Hepatocyte (in vitro differentiated cells): ENCODE measurements at regions not wholly inside any gene's neighbourhood (a gene's known extent, or its start where the extent isn't known, plus 50 kb on each side); places are given as distances from the start of the nearest gene placed in this dataset.
A peak's percentile ranks its signal among the peaks of the same experiment; 100 is the strongest.

Experiments
- DNase-seq: peaks from one replicate; pipeline ENCODE4 v3.0.0-alpha.2; 2016; ENCODE audit warnings: low spot score
- H2AFZ ChIP-seq: fragments of 200-600 bp; sonication (generic); 2 replicates; pipeline ENCODE4 v1.6.0; 2016; ENCODE audit warnings: antibody characterized with exemption, mild to moderate bottlenecking
- H3K27ac ChIP-seq: fragments of 200-600 bp; sonication (generic); 2 replicates; pipeline ENCODE4 v1.5.1; 2016; ENCODE audit warnings: mild to moderate bottlenecking
- H3K27me3 ChIP-seq: fragments of 200-600 bp; sonication (generic); 2 replicates; pipeline ENCODE4 v1.6.1; 2016
- H3K36me3 ChIP-seq: fragments of 200-600 bp; sonication (generic); replicated peaks from 2 replicates; pipeline ENCODE4 v1.5.1; 2016; ENCODE audit warnings: low read depth; ENCODE audit not compliant: insufficient read depth
- H3K4me1 ChIP-seq: fragments of 200-600 bp; sonication (generic); 2 replicates; pipeline ENCODE4 v1.5.1; 2016; ENCODE audit warnings: mild to moderate bottlenecking, moderate library complexity; ENCODE audit not compliant: insufficient read depth
- H3K4me2 ChIP-seq: fragments of 200-600 bp; sonication (generic); 2 replicates; pipeline ENCODE4 v1.6.0; 2016
- H3K4me3 ChIP-seq: fragments of 200-600 bp; sonication (generic); 2 replicates; pipeline ENCODE4 v1.5.1; 2016; ENCODE audit warnings: mild to moderate bottlenecking
- H3K79me2 ChIP-seq: fragments of 200-600 bp; sonication (generic); 2 replicates; pipeline ENCODE4 v1.6.0; 2017; ENCODE audit warnings: mild to moderate bottlenecking
- H3K9me2 ChIP-seq: fragments of 200-600 bp; sonication (generic); replicated peaks from 2 replicates; pipeline ENCODE4 v1.6.0; 2017; ENCODE audit warnings: mild to moderate bottlenecking; ENCODE audit not compliant: insufficient read depth
- H3K9me3 ChIP-seq: fragments of 200-600 bp; sonication (generic); 2 replicates; pipeline ENCODE4 v1.5.1; 2016; ENCODE audit warnings: low read depth, mild to moderate bottlenecking
- H4K20me1 ChIP-seq: fragments of 200-600 bp; sonication (generic); 2 replicates; pipeline ENCODE4 v1.6.0; 2016; ENCODE audit warnings: mild to moderate bottlenecking; ENCODE audit not compliant: insufficient read depth, poor library complexity, severe bottlenecking
- EZH2 ChIP-seq: fragments of 200-600 bp; sonication (generic); IDR thresholded peaks from 2 replicates; pipeline ENCODE4 v1.6.1; 2016; ENCODE audit warnings: antibody characterized with exemption, mild to moderate bottlenecking, borderline replicate concordance
- EZH2phosphoT487 ChIP-seq: fragments of 200-600 bp; sonication (generic); IDR thresholded peaks from one replicate; pipeline ENCODE4 v1.6.1; 2018; ENCODE audit warnings: antibody characterized with exemption, mild to moderate bottlenecking, low read depth, moderate library complexity; ENCODE audit not compliant: unreplicated experiment, severe bottlenecking
- WGBS: methylation state at CpG from one replicate; pipeline ENCODE4 v1.1.6; 2016; ENCODE audit warnings: low lambda C conversion rate; ENCODE audit errors: missing lambda C conversion rate; 5-methylcytosine and 5-hydroxymethylcytosine counted together
- TF ChIP-seq, protein P1 (sequence below): fragments of 200-600 bp; sonication (generic); IDR thresholded peaks from 2 replicates; pipeline ENCODE4 v1.5.1; 2016; ENCODE audit warnings: antibody characterized with exemption, mild to moderate bottlenecking; ENCODE audit not compliant: poor library complexity

DNA sequence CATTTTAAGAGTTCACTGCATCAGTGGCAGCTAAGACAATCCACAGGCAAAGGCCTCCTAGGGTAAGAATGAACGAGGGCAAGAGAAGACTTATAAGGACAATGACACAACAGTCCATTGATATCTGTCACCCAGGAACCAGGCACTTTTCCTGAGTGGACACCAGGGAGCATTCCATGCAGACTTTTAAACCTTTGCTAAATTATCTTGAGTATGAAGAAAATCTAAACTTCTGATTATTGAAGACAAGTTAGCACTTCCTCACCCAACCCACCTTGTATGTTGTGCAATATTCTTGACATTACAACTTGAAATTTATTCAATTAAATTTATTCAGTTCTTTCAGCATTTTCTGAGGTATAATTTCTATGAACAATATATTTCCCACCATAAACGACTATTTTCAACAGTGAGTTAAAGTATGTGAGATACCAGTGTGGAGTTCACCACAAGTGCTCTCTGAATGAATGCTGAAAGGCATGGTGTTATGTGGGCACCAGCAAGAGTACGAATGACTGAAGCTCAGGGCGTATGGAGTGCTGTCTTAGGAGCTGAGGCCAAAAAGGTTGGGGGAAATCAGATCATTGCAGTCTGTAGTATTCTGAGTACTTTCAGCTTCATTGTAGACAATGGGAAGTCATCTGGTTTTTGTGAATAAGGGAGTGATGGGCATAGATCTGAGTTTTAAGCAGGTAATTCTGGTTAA, 124.3 kb upstream of the LMNTD1 start:
- no peaks in the 10 kb centered on the region for H3K9me2 ChIP-seq
- H3K4me2 ChIP-seq: no peak overlapping the region
- no peak for DNase-seq
- no peaks in the 10 kb centered on the region for H3K79me2 ChIP-seq
- H2AFZ ChIP-seq: no peak overlapping the region
- no peaks in the 10 kb centered on the region for H3K27me3 ChIP-seq
- H3K36me3 ChIP-seq: no peaks in the 10 kb centered on the region
- H4K20me1 ChIP-seq: no peaks in the 10 kb centered on the region
- no peak for TF ChIP-seq EZH2phosphoT487
- TF ChIP-seq, protein P1, sequence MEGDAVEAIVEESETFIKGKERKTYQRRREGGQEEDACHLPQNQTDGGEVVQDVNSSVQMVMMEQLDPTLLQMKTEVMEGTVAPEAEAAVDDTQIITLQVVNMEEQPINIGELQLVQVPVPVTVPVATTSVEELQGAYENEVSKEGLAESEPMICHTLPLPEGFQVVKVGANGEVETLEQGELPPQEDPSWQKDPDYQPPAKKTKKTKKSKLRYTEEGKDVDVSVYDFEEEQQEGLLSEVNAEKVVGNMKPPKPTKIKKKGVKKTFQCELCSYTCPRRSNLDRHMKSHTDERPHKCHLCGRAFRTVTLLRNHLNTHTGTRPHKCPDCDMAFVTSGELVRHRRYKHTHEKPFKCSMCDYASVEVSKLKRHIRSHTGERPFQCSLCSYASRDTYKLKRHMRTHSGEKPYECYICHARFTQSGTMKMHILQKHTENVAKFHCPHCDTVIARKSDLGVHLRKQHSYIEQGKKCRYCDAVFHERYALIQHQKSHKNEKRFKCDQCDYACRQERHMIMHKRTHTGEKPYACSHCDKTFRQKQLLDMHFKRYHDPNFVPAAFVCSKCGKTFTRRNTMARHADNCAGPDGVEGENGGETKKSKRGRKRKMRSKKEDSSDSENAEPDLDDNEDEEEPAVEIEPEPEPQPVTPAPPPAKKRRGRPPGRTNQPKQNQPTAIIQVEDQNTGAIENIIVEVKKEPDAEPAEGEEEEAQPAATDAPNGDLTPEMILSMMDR: peak; percentile 19
- no peak overlapping the region for H3K4me3 ChIP-seq
- H3K27ac ChIP-seq: no peak overlapping the region
- no peaks in the 10 kb centered on the region for H3K4me1 ChIP-seq
- no peaks in the 10 kb centered on the region for H3K9me3 ChIP-seq
- WGBS: 83% methylated on average over 4 of the region's 4 CpGs

DNA sequence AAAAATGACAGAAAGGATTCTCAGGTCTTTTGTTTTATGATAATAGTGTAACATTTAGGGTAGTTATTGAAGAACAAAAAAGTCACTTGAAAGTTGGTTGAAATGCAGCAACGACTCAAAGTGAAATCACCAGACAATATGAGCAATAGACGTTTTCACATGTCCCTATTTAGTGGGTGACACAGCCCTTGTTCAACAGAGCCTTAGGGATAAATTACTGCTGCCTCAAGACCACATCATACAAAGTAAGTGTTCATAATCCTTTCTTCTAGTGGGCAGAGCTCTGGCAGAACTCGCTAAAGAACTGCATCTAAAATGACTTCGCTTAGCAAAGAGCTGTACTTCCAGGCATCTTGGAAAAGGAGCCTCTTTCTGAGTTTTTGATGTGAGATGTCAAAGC, 128.5 kb upstream of the LMNTD1 start:
- TF ChIP-seq, protein P1: no peak
- TF ChIP-seq EZH2phosphoT487 (no peak), EZH2 (no peak)
- H2AFZ ChIP-seq: no peak overlapping the region
- H3K9me2 ChIP-seq: no peaks in the 10 kb centered on the region
- H3K27ac ChIP-seq: no peak overlapping the region
- no peak overlapping the region for H3K4me2 ChIP-seq
- no peaks in the 10 kb centered on the region for H3K4me1 ChIP-seq
- no peaks in the 10 kb centered on the region for H4K20me1 ChIP-seq
- no peaks in the 10 kb centered on the region for H3K9me3 ChIP-seq
- WGBS: 90% methylated on average over 4 of the region's 4 CpGs
- no peaks in the 10 kb centered on the region for H3K36me3 ChIP-seq
- no peaks in the 10 kb centered on the region for H3K27me3 ChIP-seq
- no peaks in the 10 kb centered on the region for H3K79me2 ChIP-seq
- DNase-seq: no peak
- H3K4me3 ChIP-seq: no peak overlapping the region

DNA sequence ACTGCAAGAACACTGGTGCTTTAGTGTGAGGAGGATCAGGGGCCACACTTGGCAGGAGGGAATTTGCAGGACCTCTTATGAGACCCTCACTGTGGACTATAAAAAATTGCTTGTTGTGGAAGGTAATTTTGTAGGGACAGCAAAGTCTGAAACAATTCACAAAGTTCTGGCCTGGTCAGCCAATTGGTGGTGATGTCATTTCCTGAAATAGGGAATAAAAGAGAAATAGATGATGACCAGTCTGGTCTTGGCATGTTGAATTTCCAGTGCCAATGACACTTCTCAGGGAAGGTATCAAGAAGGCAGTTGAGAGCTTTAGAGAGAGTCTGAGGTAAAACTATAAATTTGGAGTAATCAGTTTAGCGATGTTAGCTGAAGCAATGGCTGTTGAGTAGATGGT, 129.3 kb upstream of the LMNTD1 start:
- no peaks in the 10 kb centered on the region for H3K4me1 ChIP-seq
- H3K27me3 ChIP-seq: no peaks in the 10 kb centered on the region
- H3K27ac ChIP-seq: no peak overlapping the region
- H3K4me2 ChIP-seq: no peak overlapping the region
- no peaks in the 10 kb centered on the region for H3K9me3 ChIP-seq
- no peaks in the 10 kb centered on the region for H3K36me3 ChIP-seq
- DNase-seq: no peak
- no peak overlapping the region for H2AFZ ChIP-seq
- no peaks in the 10 kb centered on the region for H3K79me2 ChIP-seq
- no peak for TF ChIP-seq EZH2
- TF ChIP-seq EZH2phosphoT487: no peak
- TF ChIP-seq, protein P1: no peak
- WGBS: 97% methylated on average over 1 of the region's 1 CpG
- H3K4me3 ChIP-seq: no peak overlapping the region
- no peaks in the 10 kb centered on the region for H4K20me1 ChIP-seq
- no peaks in the 10 kb centered on the region for H3K9me2 ChIP-seq

DNA sequence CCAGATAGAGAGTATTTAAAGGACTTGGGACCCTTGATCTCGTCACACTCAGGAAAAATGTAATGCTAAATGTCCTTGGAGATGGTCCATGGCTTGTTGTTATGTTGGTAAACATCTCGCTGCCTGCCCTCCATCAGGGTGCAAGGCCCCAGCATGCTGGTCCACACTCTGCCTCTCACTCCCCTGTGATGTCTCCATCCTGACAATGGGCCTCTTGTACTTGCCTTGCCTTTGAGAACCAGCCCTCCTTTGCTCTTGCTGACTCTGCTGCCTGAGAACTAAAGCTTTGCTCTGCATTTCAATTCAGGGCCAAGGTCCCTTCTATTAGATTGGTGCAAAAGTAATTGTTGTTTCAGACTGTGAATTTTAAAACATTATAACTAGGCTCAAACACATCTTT, 131.0 kb upstream of the LMNTD1 start:
- H3K4me3 ChIP-seq: no peak overlapping the region
- no peaks in the 10 kb centered on the region for H3K9me2 ChIP-seq
- no peaks in the 10 kb centered on the region for H3K9me3 ChIP-seq
- no peak overlapping the region for H3K27ac ChIP-seq
- 83% methylated on average over 2 of the region's 2 CpGs for WGBS
- no peaks in the 10 kb centered on the region for H3K36me3 ChIP-seq
- H4K20me1 ChIP-seq: no peaks in the 10 kb centered on the region
- H3K27me3 ChIP-seq: no peaks in the 10 kb centered on the region
- no peak for DNase-seq
- no peaks in the 10 kb centered on the region for H3K4me1 ChIP-seq
- TF ChIP-seq EZH2 (no peak), EZH2phosphoT487 (no peak)
- TF ChIP-seq, protein P1: no peak
- no peak overlapping the region for H3K4me2 ChIP-seq
- no peaks in the 10 kb centered on the region for H3K79me2 ChIP-seq
- H2AFZ ChIP-seq: no peak overlapping the region
